ENCODE measurements at regions not wholly inside any gene's neighbourhood (a gene's known extent, or its start where the extent isn't known, plus 50 kb on each side); places are given as distances from the start of the nearest gene placed in this dataset.

GRCh38 chr17:77735081-77735565 lies 223.4 kb upstream of the TNRC6C start (continued):
- TF ChIP-seq PBX3 (CRISPR knock-in tag; IDR thresholded peaks at IDR 0.05) (0 out of 2 replicates have a peak, but pooled peaks have one; percentile 36), ZBTB6 (tag by site-specific recombination; IDR thresholded peaks at IDR 0.05) (no peak), HOXC10 (CRISPR knock-in tag; IDR thresholded peaks at IDR 0.05) (no peak), SCRT1 (tag by site-specific recombination; IDR thresholded peaks at IDR 0.05; ENCODE audit: borderline replicate concordance) (no peak), ZNF155 (tag by site-specific recombination; IDR thresholded peaks at IDR 0.05) (no peak), ZBTB1 (tag by site-specific recombination; IDR thresholded peaks at IDR 0.05) (no peak), ELK4 (IDR thresholded peaks at IDR 0.05; ENCODE audit: borderline replicate concordance, low read depth, low read length) (no peak), ZNF518A (tag by site-specific recombination; conservative IDR thresholded peaks at IDR 0.05; ENCODE audit: low read depth) (no peak), GLIS2 (tag by site-specific recombination; IDR thresholded peaks at IDR 0.05) (peak; percentile 65), MZF1 (tag by site-specific recombination; IDR thresholded peaks at IDR 0.05; ENCODE audit: borderline replicate concordance) (no peak), ZFP3 (tag by site-specific recombination; IDR thresholded peaks at IDR 0.05; ENCODE audit: low read depth) (no peak), ZFP37 (tag by site-specific recombination; IDR thresholded peaks at IDR 0.05) (no peak), ZNF366 (tag by site-specific recombination; conservative IDR thresholded peaks at IDR 0.05) (no peak), BCL11A (tag by site-specific recombination; IDR thresholded peaks at IDR 0.05; ENCODE audit: low read depth) (no peak), ZBTB20 (tag by site-specific recombination; IDR thresholded peaks at IDR 0.05) (peak; percentile 75), KLF1 (tag by site-specific recombination; IDR thresholded peaks at IDR 0.05) (no peak), ZNF548 (tag by site-specific recombination; IDR thresholded peaks at IDR 0.05) (0 out of 2 replicates have a peak, but pooled peaks have one; percentile 1), ZNF473 (tag by site-specific recombination; IDR thresholded peaks at IDR 0.05) (no peak), ZIC2 (tag by site-specific recombination; IDR thresholded peaks at IDR 0.05) (peak; percentile 75), ZBTB17 (tag by site-specific recombination; IDR thresholded peaks at IDR 0.05) (no peak), EGR2 (tag by site-specific recombination; IDR thresholded peaks at IDR 0.05; ENCODE audit: low read depth) (no peak), ZBTB11 (tag by site-specific recombination; conservative IDR thresholded peaks at IDR 0.05; ENCODE audit: low read depth) (no peak), REPIN1 (tag by site-specific recombination; IDR thresholded peaks at IDR 0.05; ENCODE audit: low read depth) (no peak)
